ENCODE measurements at regions not wholly inside any gene's neighbourhood (a gene's known extent, or its start where the extent isn't known, plus 50 kb on each side); places are given as distances from the start of the nearest gene placed in this dataset.

GRCh38 chr12:93043877-93044209 is 114.7 kb upstream of the EEA1 start:
- no peak for DNase-seq

- DNase-seq = no peak
Observed at GRCh38 chr12:93047118-93047517, 118.0 kb upstream of the EEA1 start.

GRCh38 chr12:93048656-93049055 is 119.6 kb upstream of the EEA1 start:
- no peak for DNase-seq

GRCh38 chr12:93050026-93050747 is 121.1 kb upstream of the EEA1 start:
- DNase-seq = no peak

- DNase-seq = no peak
Observed at GRCh38 chr12:93050748-93051081, 121.6 kb upstream of the EEA1 start.

GRCh38 chr12:93054021-93054420 is 124.9 kb upstream of the EEA1 start:
- no peak for DNase-seq

- no peak for DNase-seq
Observed at GRCh38 chr12:93055221-93055620, 126.1 kb upstream of the EEA1 start.

DNA sequence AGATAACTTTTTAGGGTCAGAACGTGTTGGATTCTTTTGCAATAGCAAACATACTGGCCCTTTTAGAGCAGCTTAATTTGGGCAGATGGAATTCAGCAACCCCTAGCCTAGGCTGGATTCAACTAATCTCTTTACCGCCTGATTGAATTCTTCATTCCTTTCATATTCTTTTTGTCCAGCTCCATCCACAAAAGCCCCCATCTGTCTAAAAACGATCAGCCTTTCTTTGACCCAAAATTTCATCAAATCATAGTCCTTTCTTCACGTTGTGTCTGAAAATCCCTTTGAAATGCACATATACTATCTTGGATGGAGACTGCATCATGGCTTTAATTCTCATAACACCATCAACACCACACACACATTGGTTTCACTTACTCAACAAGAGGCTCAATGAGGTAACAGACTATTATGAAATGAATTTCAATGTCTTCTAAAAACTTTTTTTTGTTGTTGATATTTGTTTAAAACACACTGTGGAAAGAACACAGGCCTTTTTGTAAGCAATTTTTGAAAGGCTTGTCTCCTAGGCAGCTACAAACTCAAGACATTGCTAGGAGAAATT is 128.0 kb upstream of the EEA1 start:
- no peak for DNase-seq

DNA sequence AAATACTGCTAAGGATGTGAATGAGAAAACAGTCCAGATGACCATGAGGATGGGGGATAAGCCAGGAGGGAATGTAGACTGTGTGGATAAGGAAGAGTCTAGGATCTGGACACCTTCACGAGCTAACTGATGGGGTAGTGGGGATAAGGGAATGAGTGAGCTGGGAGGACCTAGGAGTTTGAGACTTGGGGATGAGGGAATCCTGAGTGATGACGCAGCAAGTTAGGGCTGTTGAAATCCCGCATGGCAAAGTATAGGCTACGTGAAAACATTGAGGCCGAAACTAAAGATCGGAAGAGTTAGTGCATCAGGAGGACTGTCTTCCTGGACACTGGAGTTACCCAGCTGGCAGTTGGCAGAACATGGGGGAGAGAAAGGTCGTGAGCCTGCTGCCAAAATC is 129.2 kb upstream of the EEA1 start:
- no peak for DNase-seq

DNA sequence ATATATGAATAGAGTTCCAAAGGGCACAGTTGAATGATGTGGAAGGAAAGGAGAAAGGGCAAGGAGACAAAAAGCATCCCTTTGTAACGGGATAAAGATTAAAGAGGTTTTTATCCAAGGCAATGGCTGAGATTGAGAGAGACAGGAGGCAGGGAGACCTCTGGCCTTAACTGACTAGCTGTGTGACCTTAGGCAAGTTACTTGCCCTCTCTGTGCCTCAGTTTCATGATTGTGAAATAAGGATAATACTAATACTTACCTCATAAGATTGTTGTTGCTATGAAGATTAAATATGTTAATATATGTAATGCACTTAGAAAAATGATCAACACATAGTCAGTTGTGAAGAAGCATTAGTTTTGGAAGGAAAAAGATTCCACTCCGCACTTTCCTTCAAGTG is 130.2 kb upstream of the EEA1 start:
- DNase-seq = no peak

DNA sequence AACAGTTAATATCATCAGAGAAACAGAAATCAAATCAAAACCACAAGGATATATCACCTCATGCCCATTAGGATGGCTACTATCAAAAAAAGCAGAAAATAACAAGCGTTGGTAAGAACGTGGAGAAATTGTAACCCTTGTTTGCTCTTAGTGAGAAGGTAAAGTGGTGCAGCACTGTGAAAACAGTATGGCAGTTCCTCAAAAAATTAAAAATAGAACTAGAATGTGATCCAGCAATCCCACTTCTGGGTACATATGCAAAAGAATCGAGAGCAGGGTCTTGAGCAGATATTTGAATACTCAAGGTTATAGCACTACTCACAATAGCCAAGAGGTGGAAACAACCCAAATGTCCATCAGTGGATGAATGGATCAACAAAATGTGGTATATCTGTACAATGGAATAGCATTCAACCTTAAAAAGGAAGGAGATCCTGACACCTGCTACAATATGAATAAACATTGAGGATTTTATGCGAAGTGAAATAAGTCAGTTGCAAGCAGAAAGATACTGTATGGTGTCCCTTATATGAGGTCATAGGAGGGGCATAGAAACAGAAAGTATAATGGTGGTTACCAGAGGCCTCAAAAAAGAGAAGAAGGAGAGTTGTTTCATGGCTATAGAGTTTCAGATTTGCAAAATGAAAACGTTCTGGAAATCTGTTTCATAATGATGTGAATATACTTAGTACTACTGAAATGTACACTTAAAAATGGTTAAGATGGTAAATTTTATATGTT is 131.0 kb upstream of the EEA1 start:
- DNase-seq = no peak

- no peak for DNase-seq
Observed at GRCh38 chr12:93060666-93061472, 131.8 kb upstream of the EEA1 start.

DNA sequence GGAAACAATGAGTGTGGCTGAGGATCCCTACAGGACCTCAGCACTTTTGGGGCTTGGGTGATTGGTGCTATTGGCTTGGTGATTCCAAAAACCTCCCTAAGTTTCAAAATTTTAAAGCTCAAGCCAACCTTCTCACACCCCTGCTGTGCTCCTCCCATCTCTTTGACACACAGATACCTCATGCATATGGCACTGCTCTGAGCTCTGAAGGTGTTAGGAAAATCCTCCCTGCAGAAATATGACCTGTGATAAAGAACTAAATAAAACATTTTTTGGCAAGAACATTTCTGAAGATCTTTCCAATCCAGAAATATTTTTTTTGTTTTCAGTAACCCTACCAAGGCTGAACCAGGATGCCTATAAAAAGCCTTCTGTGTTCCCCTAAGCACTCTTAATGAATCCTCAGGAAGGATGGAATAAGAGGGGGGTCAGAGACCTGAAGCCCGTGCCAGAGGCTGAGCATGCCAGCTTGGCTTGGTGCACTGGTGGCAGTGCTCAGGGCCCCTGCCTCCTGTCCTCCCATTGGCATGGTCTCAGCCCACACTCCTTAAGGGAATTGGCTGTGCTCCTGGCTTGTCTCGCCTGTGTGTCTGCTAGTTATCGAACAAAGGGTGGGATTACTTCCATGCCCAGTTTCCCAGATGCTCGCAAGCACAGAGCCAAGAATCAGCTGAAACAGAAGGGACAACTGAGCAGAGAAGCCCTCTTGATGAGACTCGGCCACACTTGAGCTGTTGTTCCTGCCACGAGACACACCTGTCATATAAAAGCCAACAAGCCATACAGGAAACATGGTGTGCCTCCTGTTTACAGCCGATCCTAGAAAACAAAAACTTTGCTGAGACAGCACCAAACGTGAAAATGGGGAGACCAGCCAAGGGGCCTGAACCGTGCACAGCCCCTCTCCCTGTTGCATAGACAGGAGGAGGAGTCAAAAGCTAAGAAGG is 132.7 kb upstream of the EEA1 start:
- no peak for DNase-seq

DNA sequence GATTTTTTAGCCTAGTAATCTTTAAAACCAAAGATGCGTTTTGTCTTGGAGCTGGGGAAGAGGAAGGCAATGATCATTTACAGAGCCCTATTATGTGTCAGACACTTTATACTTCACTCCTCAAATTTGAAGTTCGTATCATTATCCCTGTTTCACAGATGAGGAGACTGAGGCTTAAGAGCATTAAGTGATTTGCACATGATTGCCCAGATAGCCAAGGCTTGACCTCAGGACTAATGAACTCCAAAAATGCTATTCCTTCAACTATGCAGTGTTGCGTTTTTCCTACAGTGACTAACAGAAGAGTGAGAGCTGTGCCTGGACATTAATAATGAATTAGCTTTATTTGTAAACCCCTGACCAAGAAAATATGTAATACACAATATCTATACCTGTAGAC is 136.8 kb upstream of the EEA1 start:
- DNase-seq = no peak

- DNase-seq = no peak
Observed at GRCh38 chr12:93072340-93072739, 143.2 kb upstream of the EEA1 start.

- no peak for DNase-seq
Observed at GRCh38 chr12:93073324-93073723, 144.2 kb upstream of the EEA1 start.

DNA sequence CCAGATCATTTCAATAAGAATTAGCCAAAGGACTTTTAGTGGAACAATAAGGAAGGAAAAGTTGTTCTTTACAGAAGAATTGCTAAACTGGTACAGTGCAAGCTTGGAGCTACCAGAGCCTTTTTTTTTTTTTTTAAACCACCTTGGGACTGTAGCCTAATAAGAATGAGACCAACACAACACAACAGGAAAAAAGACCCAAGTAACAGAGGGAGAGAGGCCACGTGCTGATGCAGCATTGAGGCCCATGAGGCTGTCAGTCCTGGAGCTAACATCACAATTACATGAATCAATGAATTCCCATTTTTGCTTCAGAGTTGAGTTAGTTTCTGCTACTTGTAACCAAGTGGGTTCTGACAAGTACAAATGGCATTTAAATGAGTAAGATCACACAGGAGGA is 149.0 kb upstream of the EEA1 start:
- no peak for DNase-seq

GRCh38 chr12:93078577-93078976 is 149.5 kb upstream of the EEA1 start:
- no peak for DNase-seq

GRCh38 chr12:93079271-93079670 is 150.2 kb upstream of the EEA1 start:
- no peak for DNase-seq

DNA sequence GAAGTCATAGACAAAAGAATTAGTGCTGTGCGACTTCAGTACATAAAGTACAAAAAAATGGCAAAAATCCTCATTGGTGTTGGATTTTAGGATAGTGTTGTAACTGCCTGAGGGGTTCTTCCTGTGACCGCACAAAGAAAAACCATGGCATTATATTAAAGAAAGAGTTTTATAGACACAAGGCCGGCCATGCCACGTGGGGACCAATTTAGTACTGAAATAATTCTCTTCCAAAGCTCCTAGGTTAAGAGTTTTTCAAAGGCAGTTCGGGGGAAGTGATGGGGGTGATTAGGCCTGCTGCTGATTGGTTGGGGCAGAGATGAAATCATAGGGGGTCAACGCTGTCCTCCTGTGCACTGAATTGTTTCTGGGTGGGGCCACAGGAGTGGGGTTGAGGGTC is 150.9 kb upstream of the EEA1 start:
- DNase-seq = no peak

GRCh38 chr12:93080452-93080851 is 151.4 kb upstream of the EEA1 start:
- no peak for DNase-seq

GRCh38 chr12:93080994-93081809 is 152.1 kb upstream of the EEA1 start:
- DNase-seq = no peak
